GM21423 (cell line): ENCODE measurements at regions not wholly inside any gene's neighbourhood (a gene's known extent, or its start where the extent isn't known, plus 50 kb on each side); places are given as distances from the start of the nearest gene placed in this dataset.
"Not testable (repeated sequence)": the region's sequence is repeated elsewhere in the genome, so short reads cannot be mapped to it uniquely, and the experiment has no call there.

ENCODE experiments used
- ATAC-seq: cut with Tn5 transposase; IDR thresholded peaks from one replicate; pipeline ENCODE4 v1.9.1; 2021; ENCODE audit warnings: mild to moderate bottlenecking, moderate library complexity; ENCODE audit not compliant: unreplicated experiment

GRCh38 chr14:38593476-38593875, 337.6 kb upstream of the CLEC14A start:
- ATAC-seq: no peak

GRCh38 chr14:38592764-38593442, 337.0 kb upstream of the CLEC14A start:
- ATAC-seq: no peak

DNA sequence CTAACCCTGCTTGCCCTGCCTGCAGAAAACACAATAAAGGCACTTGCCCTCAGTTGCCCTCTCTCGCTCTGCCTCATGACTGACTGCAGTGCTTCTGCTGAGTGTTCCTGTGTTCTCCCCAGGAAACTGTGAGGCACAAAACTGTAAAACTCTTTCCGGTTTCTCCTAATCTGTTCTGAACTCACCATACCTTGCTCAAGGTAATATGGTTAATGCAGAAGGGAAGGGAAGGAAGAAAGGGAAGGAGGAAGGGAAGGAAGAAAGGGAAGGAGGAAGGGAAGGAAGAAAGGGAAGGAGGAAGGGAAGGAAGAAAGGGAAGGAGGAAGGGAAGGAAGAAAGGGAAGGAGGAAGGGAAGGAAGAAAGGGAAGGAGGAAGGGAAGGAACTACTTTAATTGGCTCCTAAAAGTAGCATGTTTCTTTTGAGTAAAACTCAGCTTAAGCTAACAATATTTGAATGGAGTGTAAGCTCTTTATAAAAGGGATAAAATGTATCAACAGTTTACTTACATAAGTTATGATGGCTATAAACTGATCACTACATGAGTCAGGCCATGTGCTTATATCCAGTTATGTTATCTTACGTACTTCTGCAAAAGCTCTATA, 334.0 kb upstream of the CLEC14A start:
- no peak for ATAC-seq

DNA sequence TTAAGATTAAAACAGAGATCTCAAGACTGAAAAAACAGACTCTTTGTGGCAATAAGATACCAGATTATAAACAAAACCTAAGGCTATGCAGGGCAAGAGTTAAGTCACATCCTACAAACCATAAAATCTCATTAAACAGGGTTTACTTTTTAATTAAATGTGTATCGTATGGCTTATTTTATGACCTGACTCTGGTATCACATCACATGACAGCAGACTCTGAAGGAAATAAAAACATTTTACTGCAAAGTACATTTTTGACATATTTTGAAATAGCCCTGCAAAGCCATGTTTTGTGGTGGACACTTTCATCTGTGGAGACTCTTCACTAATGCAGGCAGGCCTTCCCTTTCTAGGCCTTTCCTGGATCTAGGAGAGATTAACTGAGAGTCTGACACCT, 327.6 kb upstream of the CLEC14A start:
- no peak for ATAC-seq

GRCh38 chr14:38578278-38578681, 322.4 kb upstream of the CLEC14A start:
- no peak for ATAC-seq

GRCh38 chr14:38567703-38568102, 311.8 kb upstream of the CLEC14A start:
- ATAC-seq: no peak

- no peak for ATAC-seq
Observed at GRCh38 chr14:38561657-38562056, 305.8 kb upstream of the CLEC14A start.

GRCh38 chr14:38559711-38560110, 303.8 kb upstream of the CLEC14A start:
- no peak for ATAC-seq

- not testable (repeated sequence) for ATAC-seq
Observed at GRCh38 chr14:38557391-38557790, 301.5 kb upstream of the CLEC14A start.

- ATAC-seq: no peak
Observed at GRCh38 chr14:38556252-38556651, 300.4 kb upstream of the CLEC14A start.

- no peak for ATAC-seq
Observed at GRCh38 chr14:38554026-38554425, 298.1 kb upstream of the CLEC14A start.

GRCh38 chr14:38553586-38553985, 297.7 kb upstream of the CLEC14A start:
- no peak for ATAC-seq

DNA sequence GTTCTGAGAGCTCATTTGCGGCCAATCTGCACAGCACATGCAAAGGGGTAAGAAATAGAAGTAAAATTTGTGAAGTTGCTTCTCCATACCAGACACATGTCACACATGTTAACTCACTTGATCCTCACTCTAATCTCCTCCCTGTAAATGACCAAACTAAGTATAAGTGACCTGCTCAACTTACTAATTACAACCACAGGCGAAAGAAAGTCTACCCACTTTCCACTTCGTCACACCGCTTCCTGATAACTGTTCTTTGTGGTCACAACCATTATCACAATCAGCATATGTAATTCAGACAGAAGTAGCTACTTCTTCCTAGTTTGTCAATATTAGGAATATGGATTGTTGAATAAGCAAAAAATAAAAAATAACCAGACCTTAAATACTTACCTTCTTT, 293.7 kb upstream of the CLEC14A start:
- no peak for ATAC-seq

DNA sequence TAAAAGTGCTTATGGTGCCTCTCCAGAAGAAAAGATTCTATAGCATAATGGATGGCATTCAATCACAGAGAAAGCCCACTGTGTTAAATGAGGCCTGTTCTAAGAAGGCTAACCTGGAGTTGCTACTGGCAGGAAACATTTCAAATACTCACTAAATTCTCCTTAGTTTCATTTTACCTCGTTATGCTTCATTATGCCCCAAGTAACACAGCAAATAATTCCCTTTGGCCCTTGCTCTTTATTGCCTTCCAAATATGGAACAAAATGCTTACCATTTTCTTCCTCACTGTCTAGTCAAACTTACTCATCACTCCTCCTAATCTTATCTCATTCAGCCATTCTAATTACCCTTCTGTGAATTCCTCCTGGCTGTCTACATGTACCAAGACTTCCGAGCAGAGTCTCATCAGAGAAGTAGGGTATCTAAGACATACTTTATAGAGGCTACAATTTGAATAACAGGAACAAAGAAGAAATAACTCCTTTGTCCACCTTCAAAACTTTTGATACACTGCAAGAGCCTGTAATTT, 292.1 kb upstream of the CLEC14A start:
- ATAC-seq: no peak

DNA sequence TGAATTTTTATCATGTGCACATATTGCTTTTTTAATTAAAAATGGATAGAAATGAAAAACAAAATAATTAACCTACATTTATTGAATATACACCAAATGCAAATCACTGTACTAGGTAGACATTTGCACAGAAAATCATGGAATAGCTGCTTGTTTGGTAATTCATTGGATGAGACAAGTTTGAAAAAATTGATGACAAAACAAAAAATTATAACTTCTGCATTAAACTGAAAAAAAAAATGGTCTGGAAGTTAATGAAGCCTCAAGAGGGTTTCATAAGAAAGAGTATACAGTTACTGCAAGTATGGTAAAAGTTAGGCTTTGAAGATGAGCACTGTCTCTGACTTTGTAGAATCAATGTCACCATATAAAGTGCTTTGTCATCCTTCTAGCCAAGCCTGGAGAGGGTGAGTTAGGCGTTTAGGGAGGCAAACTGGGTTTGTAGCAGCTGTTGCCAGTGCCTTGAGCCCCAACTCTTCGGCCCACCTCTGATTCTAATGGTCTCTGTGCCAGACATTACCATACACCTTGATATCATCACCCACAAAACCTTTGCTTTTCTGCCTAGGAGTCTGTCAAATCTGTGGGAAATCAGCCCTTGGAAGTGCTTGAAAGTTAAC, 291.1 kb upstream of the CLEC14A start:
- ATAC-seq: no peak

GRCh38 chr14:38544776-38545175, 288.9 kb upstream of the CLEC14A start:
- ATAC-seq: no peak

- ATAC-seq: not testable (repeated sequence)
Observed at GRCh38 chr14:38543851-38544250, 288.0 kb upstream of the CLEC14A start.

GRCh38 chr14:38538053-38538452, 282.2 kb upstream of the CLEC14A start:
- ATAC-seq: not testable (repeated sequence)

DNA sequence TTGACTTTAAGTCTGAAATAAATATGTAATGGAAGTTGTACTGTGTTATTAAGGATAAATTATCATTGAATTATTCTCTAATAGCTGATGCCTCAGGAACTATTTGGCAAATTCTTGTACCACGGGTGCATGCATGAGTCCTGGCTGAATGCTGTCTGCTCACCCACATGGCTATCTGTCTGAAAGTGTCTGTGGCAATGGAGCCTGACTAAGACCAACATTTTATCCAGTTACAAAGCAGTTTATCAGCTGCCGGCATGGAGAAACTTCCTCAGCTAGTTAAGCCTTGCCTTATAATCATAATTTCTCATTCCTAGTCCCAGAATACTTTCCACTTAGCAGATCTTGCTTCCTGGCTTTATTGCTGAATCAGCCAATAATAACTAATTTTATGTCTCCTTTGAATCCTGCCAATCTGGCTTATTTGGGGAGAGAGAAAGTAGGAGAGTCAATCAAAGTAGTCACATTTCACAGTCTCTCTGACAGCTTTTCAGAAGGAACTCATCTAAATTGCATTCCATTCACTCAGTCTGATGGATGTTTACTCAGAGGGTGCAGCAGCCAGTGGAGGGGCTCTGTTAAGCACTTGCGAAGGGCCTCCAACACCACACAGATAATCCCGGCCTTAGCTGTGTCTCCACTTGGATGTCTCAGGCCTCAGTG, 280.6 kb upstream of the CLEC14A start:
- ATAC-seq: no peak

GRCh38 chr14:38528582-38528981, 272.7 kb upstream of the CLEC14A start:
- no peak for ATAC-seq

GRCh38 chr14:38527502-38527878, 271.6 kb upstream of the CLEC14A start:
- no peak for ATAC-seq
